Ureter (tissue), 1 donor: ENCODE measurements at regions not wholly inside any gene's neighbourhood (a gene's known extent, or its start where the extent isn't known, plus 50 kb on each side); places are given as distances from the start of the nearest gene placed in this dataset.

Experiments
- DNase-seq: peaks from one replicate; pipeline ENCODE4 v3.0.0-alpha.2; 2020; ENCODE audit warnings: low spot score
- donor health status: DM: yes; HTN: yes; CAD: no.

GRCh38 chr1:81618376-81618775 lies 182.4 kb upstream of the ADGRL2 start:
- no peak for DNase-seq

GRCh38 chr1:81617308-81617967 lies 183.3 kb upstream of the ADGRL2 start:
- no peak for DNase-seq

- no peak for DNase-seq
These were observed 186.9 kb upstream of the ADGRL2 start for GRCh38 chr1:81613803-81614202.

GRCh38 chr1:81607924-81608323 lies 192.8 kb upstream of the ADGRL2 start:
- no peak for DNase-seq

- no peak for DNase-seq
These were observed 193.6 kb upstream of the ADGRL2 start for GRCh38 chr1:81607086-81607485.

GRCh38 chr1:81606656-81607055 lies 194.1 kb upstream of the ADGRL2 start:
- DNase-seq: no peak

- DNase-seq: no peak
These were observed 195.7 kb upstream of the ADGRL2 start for GRCh38 chr1:81605023-81605422.

- DNase-seq: no peak
These were observed 199.7 kb upstream of the ADGRL2 start for GRCh38 chr1:81600878-81601622.

- DNase-seq: no peak
These were observed 200.4 kb upstream of the ADGRL2 start for GRCh38 chr1:81600363-81600762.

- DNase-seq: no peak
These were observed 202.1 kb upstream of the ADGRL2 start for GRCh38 chr1:81598623-81599022.

- DNase-seq: no peak
These were observed 202.9 kb upstream of the ADGRL2 start for GRCh38 chr1:81597720-81598426.

GRCh38 chr1:81596341-81596740 lies 204.4 kb upstream of the ADGRL2 start:
- no peak for DNase-seq

GRCh38 chr1:81594206-81594605 lies 206.5 kb upstream of the ADGRL2 start:
- no peak for DNase-seq

GRCh38 chr1:81592233-81592632 lies 208.5 kb upstream of the ADGRL2 start:
- no peak for DNase-seq

GRCh38 chr1:81590171-81590570 lies 210.6 kb upstream of the ADGRL2 start:
- DNase-seq: no peak

GRCh38 chr1:81588149-81588548 lies 212.6 kb upstream of the ADGRL2 start:
- DNase-seq: no peak

- DNase-seq: no peak
These were observed 213.3 kb upstream of the ADGRL2 start for GRCh38 chr1:81587426-81587825.

- DNase-seq: no peak
These were observed 215.4 kb upstream of the ADGRL2 start for GRCh38 chr1:81585371-81585770.

GRCh38 chr1:81584398-81584797 lies 216.3 kb upstream of the ADGRL2 start:
- DNase-seq: no peak

GRCh38 chr1:81583878-81584277 lies 216.9 kb upstream of the ADGRL2 start:
- DNase-seq: no peak

- DNase-seq: no peak
These were observed 218.2 kb upstream of the ADGRL2 start for GRCh38 chr1:81582467-81582986.

GRCh38 chr1:81578867-81579266 lies 221.9 kb upstream of the ADGRL2 start:
- DNase-seq: no peak
